ENCODE measurements at regions not wholly inside any gene's neighbourhood (a gene's known extent, or its start where the extent isn't known, plus 50 kb on each side); places are given as distances from the start of the nearest gene placed in this dataset.

GRCh38 chr7:4436361-4436895 is 245.7 kb upstream of the FOXK1 start:
- H3K27ac Mint-ChIP-seq, result no peak overlapping the region

More at GRCh38 chr7:4436361-4436895, 245.7 kb upstream of the FOXK1 start:
- DNase-seq (ENCODE audit: low spot score), result no peak
- Histone ChIP-seq H3F3A (replicated peaks; ENCODE audit: low read depth) (no peaks in the 10 kb centered on the region), H2AFZ (no peak overlapping the region), H3K27ac (ENCODE audit: low read depth) (no peak overlapping the region), H3K4me1 (ENCODE audit: insufficient read depth) (no peaks in the 10 kb centered on the region), H3K9me2 (ENCODE audit: insufficient read depth) (peaks cover 3% of the 10 kb centered on the region; the same call in 1 of the 2 replicates), H3K36me3 (ENCODE audit: insufficient read depth) (no peaks in the 10 kb centered on the region), H3K27me3 (ENCODE audit: insufficient read depth) (no peaks in the 10 kb centered on the region), H3K4me2 (no peak overlapping the region), H3K79me2 (replicated peaks; ENCODE audit: insufficient read depth) (no peaks in the 10 kb centered on the region), H3K4me3 (no peak overlapping the region), H4K20me1 (replicated peaks; ENCODE audit: insufficient read depth) (no peaks in the 10 kb centered on the region)
- peaks cover 84% of the 10 kb centered on the region for H3K9me3 Mint-ChIP-seq
- H3K4me1 Mint-ChIP-seq, result no peaks in the 10 kb centered on the region
- no peak for ATAC-seq
- no peak overlapping the region for H3K4me3 Mint-ChIP-seq
- TF ChIP-seq ETS1 (IDR thresholded peaks at IDR 0.05), result no peak
- TF ChIP-seq STAT1 (IDR thresholded peaks at IDR 0.05; ENCODE audit: unreplicated experiment), result no peak
- TF ChIP-seq, protein P1, sequence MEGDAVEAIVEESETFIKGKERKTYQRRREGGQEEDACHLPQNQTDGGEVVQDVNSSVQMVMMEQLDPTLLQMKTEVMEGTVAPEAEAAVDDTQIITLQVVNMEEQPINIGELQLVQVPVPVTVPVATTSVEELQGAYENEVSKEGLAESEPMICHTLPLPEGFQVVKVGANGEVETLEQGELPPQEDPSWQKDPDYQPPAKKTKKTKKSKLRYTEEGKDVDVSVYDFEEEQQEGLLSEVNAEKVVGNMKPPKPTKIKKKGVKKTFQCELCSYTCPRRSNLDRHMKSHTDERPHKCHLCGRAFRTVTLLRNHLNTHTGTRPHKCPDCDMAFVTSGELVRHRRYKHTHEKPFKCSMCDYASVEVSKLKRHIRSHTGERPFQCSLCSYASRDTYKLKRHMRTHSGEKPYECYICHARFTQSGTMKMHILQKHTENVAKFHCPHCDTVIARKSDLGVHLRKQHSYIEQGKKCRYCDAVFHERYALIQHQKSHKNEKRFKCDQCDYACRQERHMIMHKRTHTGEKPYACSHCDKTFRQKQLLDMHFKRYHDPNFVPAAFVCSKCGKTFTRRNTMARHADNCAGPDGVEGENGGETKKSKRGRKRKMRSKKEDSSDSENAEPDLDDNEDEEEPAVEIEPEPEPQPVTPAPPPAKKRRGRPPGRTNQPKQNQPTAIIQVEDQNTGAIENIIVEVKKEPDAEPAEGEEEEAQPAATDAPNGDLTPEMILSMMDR (conservative IDR thresholded peaks at IDR 0.05; ENCODE audit: low read depth in 2 of 2), result no peak
- no peak for TF ChIP-seq NANOG (IDR thresholded peaks at IDR 0.05; ENCODE audit: borderline replicate concordance)
- no peak for TF ChIP-seq POLR2AphosphoS5 (IDR thresholded peaks at IDR 0.05; ENCODE audit: low read depth)
- no peak for TF ChIP-seq ZNF331 (CRISPR knock-in tag; IDR thresholded peaks at IDR 0.05; ENCODE audit: low read depth)
- no peak for TF ChIP-seq JUNB (IDR thresholded peaks at IDR 0.05; ENCODE audit: unreplicated experiment)
- no peak for TF ChIP-seq REST (IDR thresholded peaks at IDR 0.05; ENCODE audit: unreplicated experiment)
- no peak for TF ChIP-seq EZH2 (IDR thresholded peaks at IDR 0.05; ENCODE audit: low read depth, unreplicated experiment)
- TF ChIP-seq ZNF114 (CRISPR knock-in tag; IDR thresholded peaks at IDR 0.05), result no peak
- H3K36me3 Mint-ChIP-seq (ENCODE audit: low read depth), result peaks cover 13% of the 10 kb centered on the region
- H3K27me3 Mint-ChIP-seq (ENCODE audit: insufficient read depth, low read depth, poor library complexity), result peaks cover 3% of the 10 kb centered on the region
